Heart right ventricle (tissue), 16 donors: ENCODE measurements at regions not wholly inside any gene's neighbourhood (a gene's known extent, or its start where the extent isn't known, plus 50 kb on each side); places are given as distances from the start of the nearest gene placed in this dataset.

Source experiments
- ATAC-seq, 8 donors: fragments of 200-7000 bp; cut with Tn5 transposase; one replicate each; pipeline ENCODE4 v1.9.1; 2020; ENCODE audit warnings: mild to moderate bottlenecking in 8 of 8, moderate library complexity in 8 of 8, moderate number of reproducible peaks in 1 of 8
- DNase-seq, 2 donors: peaks; one replicate each; pipeline ENCODE4 v3.0.0-alpha.2; 2020
- H3K27ac ChIP-seq, 10 donors: fragments of 200-600 bp; sonication (generic) in 2 of 10; one replicate each; pipeline versions ENCODE4 v1.5.0 to v1.8.0; 2020 to 2022; ENCODE audit warnings: mild to moderate bottlenecking in 3 of 10
- H3K27me3 ChIP-seq, 7 donors: fragments of 200-600 bp; one replicate each; pipeline ENCODE4 v1.8.0; 2021 to 2022; ENCODE audit warnings: mild to moderate bottlenecking in 2 of 7
- H3K36me3 ChIP-seq, 9 donors: fragments of 200-600 bp; sonication (generic) in 1 of 9; one replicate each; pipeline versions ENCODE4 v1.5.0 to v1.8.0; 2020 to 2022; ENCODE audit warnings: mild to moderate bottlenecking in 2 of 9
- H3K4me1 ChIP-seq, 9 donors: fragments of 200-600 bp; sonication (generic) in 1 of 9; one replicate each; pipeline versions ENCODE4 v1.5.0 to v1.8.0; 2020 to 2022; ENCODE audit warnings: mild to moderate bottlenecking in 4 of 9
- H3K4me3 ChIP-seq, 10 donors: fragments of 200-600 bp; sonication (generic) in 2 of 10; one replicate each; pipeline versions ENCODE4 v1.5.0 to v1.8.0; 2020 to 2022; ENCODE audit warnings: mild to moderate bottlenecking in 7 of 10, moderate library complexity in 2 of 10
- H3K9me3 ChIP-seq, 11 donors: fragments of 200-600 bp in 10 of 11; sonication (generic) in 2 of 11; one replicate each; pipeline versions ENCODE4 v1.5.0 to v1.8.0; 2013 to 2022; ENCODE audit warnings: mild to moderate bottlenecking in 2 of 11, control low read depth in 1 of 11, moderate library complexity in 1 of 11
- WGBS, 2 donors: extraction: QIAGEN DNeasy Blood & Tissue Kit; methylation state at CpG; one replicate each; pipeline ENCODE4 v1.1.7; 2013; ENCODE audit warnings: inconsistent platforms in 1 of 2; 5-methylcytosine and 5-hydroxymethylcytosine counted together
- intact Hi-C, 10 donors: fragments of 100-400 bp; cut with DNase I; formaldehyde crosslinking; loops; one replicate each; pipeline versions ENCODE4 v1.11.1 to v1.14.2; 2022
- TF ChIP-seq, protein P1 (sequence below), 9 donors: fragments of 200-600 bp; sonication (generic) in 2 of 9; IDR thresholded peaks; one replicate each; pipeline versions ENCODE4 v1.5.0 to v1.8.0; 2021 to 2022; ENCODE audit warnings: antibody characterized with exemption in 9 of 9, mild to moderate bottlenecking in 5 of 9, moderate library complexity in 1 of 9
- donor health status: Arrhythmogenic right ventricular cardiomyopathy.
- donor health status: ischemic (EF 13 %, LVEDD 7.1; RV severe dilation, severe dysfunction).
- donor health status: healthy with polysubstance abuse.
- donor health status: DM: no; HTN: yes; CAD: no.
- donor health status: DM: no; HTN: no; CAD: no.
- donor health status: ischemic (EF 25% LVEDD 6.9; RV normal size, moderate dysfunction).
- donor health status: ischemic (EF 25% LVEDD 5.7; RV mildly dilated, moderate dysfunction).
- donor health status: healthy.
- donor health status: DM: yes; HTN: yes; CAD: no.
- donor health status: Ischemic cardiomyopathy.
- donor health status: ischemic (EF 35%, LVEDD 5.7; RV mildly dilated, moderate dysfunction).
- donor health status: nonischemic (EF 11% LVEDD 7.7; RV severe dilation, severe dysfunction).
- donor health status: DM: yes; HTN: yes; CAD: no.
- donor health status: PGD.
- donor health status: ischemic (EF 29% LVEDD 5.4; RV normal size, mild dysfunction).
- donor health status: nonischemic (EF 23%, LVEDD 6.1; RV moderate dilation, normal function).

DNA sequence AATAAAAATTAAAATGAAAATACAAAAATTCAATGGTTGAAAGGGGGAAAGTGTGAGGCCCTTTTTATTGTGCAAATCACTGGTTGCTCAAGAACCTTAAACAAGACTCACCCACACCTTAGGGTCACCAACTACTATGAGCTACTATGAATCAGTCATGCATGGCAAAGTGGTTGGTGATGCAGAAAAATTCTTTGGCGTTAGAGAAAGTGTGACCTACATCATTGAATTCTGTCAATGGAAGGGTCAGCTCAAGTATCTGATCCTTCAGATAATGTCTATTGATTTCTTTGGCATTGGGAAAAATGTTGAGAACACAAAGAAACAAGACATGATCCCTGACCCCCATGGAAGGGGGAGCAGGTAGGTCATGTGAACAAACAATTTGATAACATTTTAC is 149.7 kb upstream of the ADCY2 start:
- no peak overlapping the region for H3K4me3 ChIP-seq
- no peaks in the 10 kb centered on the region for H3K36me3 ChIP-seq
- peaks cover 0 to under 1% (median 0%) of the 10 kb centered on the region in 9 donors for H3K4me1 ChIP-seq
- TF ChIP-seq, protein P1, sequence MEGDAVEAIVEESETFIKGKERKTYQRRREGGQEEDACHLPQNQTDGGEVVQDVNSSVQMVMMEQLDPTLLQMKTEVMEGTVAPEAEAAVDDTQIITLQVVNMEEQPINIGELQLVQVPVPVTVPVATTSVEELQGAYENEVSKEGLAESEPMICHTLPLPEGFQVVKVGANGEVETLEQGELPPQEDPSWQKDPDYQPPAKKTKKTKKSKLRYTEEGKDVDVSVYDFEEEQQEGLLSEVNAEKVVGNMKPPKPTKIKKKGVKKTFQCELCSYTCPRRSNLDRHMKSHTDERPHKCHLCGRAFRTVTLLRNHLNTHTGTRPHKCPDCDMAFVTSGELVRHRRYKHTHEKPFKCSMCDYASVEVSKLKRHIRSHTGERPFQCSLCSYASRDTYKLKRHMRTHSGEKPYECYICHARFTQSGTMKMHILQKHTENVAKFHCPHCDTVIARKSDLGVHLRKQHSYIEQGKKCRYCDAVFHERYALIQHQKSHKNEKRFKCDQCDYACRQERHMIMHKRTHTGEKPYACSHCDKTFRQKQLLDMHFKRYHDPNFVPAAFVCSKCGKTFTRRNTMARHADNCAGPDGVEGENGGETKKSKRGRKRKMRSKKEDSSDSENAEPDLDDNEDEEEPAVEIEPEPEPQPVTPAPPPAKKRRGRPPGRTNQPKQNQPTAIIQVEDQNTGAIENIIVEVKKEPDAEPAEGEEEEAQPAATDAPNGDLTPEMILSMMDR (IDR thresholded peaks at IDR 0.05), result no peak
- 65 to 74% methylated on average over 1 of the region's 1 CpG for WGBS, 2 donors
- intact Hi-C loops, result no loop called here
- no peaks in the 10 kb centered on the region for H3K9me3 ChIP-seq
- ATAC-seq (no peak), DNase-seq (no peak)
- H3K27ac ChIP-seq, result no peak overlapping the region
- H3K27me3 ChIP-seq, result peaks cover 0 to 4% (median 0%) of the 10 kb centered on the region in 7 donors

DNA sequence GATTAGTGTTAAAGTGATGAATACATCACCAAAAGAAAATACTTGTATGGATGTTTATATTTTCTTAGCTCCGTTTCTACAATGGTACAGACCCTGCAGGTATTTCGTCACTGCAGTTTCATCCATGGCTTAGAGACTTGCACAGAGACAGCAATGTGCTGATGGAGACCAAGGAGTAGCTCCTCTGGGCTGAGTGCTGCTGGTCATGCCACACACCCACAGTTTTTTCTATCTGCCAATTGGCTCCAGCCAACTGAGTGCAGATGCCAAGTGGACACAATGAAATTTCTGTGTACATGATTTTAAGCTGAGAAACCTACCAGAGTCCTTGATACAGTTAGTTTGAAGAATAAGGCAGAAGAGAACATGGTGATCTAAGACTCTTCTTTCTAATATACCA is 145.9 kb upstream of the ADCY2 start:
- Histone ChIP-seq H3K4me3 (peak overlapping the region in 2 of 10 donors; percentile 3 to 20), H3K36me3 (no peaks in the 10 kb centered on the region), H3K4me1 (peaks cover 0 to 9% (median 0%) of the 10 kb centered on the region in 9 donors), H3K9me3 (no peaks in the 10 kb centered on the region), H3K27ac (peak overlapping the region in 2 of 10 donors; percentile 42 to 73), H3K27me3 (peaks cover 0 to 4% (median 0%) of the 10 kb centered on the region in 7 donors)
- TF ChIP-seq, protein P1 (IDR thresholded peaks at IDR 0.05), result no peak
- WGBS, 2 donors, result 75 to 80% methylated on average over 2 of the region's 2 CpGs
- intact Hi-C loops, result no loop called here
- no peak for DNase-seq
- peak in 1 of 8 donors; percentile 39 for ATAC-seq

DNA sequence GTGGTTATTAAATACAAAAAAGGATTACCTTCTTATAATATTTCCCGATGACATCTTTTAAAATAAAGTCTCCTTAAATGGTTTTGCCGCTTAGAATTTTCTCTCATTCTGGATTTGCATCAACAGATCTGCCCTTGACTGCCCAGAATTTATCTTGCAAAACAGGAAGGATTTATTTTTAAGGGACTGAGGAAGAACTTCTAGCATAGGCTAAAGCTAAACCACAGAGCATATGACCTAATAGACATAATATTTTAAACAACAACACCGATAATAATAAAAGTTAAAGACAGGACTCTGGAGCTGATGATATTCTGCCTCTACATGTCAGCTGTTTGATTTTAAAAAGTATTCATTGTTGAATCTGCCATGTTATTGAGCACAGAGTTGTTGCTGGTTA is 145.3 kb upstream of the ADCY2 start:
- Histone ChIP-seq H3K27me3 (peaks cover 0 to 4% (median 0%) of the 10 kb centered on the region in 7 donors), H3K36me3 (no peaks in the 10 kb centered on the region), H3K9me3 (no peaks in the 10 kb centered on the region), H3K4me1 (peaks cover 0 to 9% (median 0%) of the 10 kb centered on the region in 9 donors), H3K4me3 (peak overlapping the region in 3 of 10 donors; percentile 2 to 20 (median 3)), H3K27ac (peak overlapping the region in 2 of 10 donors; percentile 42 to 73)
- DNase-seq (no peak), ATAC-seq (peak in 3 of 8 donors; percentile 49 to 67 (median 53))
- TF ChIP-seq, protein P1 (IDR thresholded peaks at IDR 0.05), result no peak
- WGBS, 2 donors, result 68 to 71% methylated on average over 3 of the region's 3 CpGs
- intact Hi-C loops, result no loop called here

DNA sequence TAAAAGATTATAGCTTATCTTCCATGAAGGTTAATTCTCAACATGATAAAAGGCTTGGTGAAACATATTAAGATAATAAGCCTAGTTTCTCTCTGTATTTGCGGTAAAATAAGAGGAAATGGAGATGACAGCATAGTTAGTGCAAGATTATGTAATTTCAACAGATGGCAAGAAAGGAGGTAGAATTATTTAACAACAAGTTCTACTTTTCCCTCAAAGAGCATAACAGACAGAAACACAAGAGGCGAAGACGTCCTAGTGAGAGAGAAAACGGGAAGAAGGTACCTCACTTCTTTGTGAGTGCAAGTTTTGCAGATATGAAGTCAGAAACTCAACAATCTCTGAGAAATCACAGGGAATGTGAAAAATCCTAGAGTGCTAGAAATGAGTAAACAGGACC is 144.8 kb upstream of the ADCY2 start:
- no peaks in the 10 kb centered on the region for H3K9me3 ChIP-seq
- WGBS, 2 donors, result 52 to 61% methylated on average over 4 of the region's 4 CpGs
- H3K27ac ChIP-seq, result peak overlapping the region in 2 of 10 donors; percentile 17 to 73
- ATAC-seq (peak in 1 of 8 donors; percentile 42), DNase-seq (no peak)
- TF ChIP-seq, protein P1 (IDR thresholded peaks at IDR 0.05), result no peak
- peaks cover 0 to 9% (median 0%) of the 10 kb centered on the region in 9 donors for H3K4me1 ChIP-seq
- peak overlapping the region in 1 of 10 donors; percentile 2 for H3K4me3 ChIP-seq
- H3K27me3 ChIP-seq, result peaks cover 0 to 4% (median 0%) of the 10 kb centered on the region in 7 donors
- intact Hi-C loops, result no loop called here
- no peaks in the 10 kb centered on the region for H3K36me3 ChIP-seq
